KMS-11 (cell line): ENCODE measurements at regions not wholly inside any gene's neighbourhood (a gene's known extent, or its start where the extent isn't known, plus 50 kb on each side); places are given as distances from the start of the nearest gene placed in this dataset.

Source experiments
- H2AFZ ChIP-seq: fragments of 200-600 bp; sonication (generic); 2 replicates; pipeline ENCODE4 v1.6.1; 2016; ENCODE audit warnings: antibody characterized with exemption, mixed run types, low read depth
- H3K27ac ChIP-seq: fragments of 200-600 bp; sonication (generic); 2 replicates; pipeline ENCODE4 v1.6.1; 2016; ENCODE audit warnings: mild to moderate bottlenecking, mixed run types
- H3K27me3 ChIP-seq: fragments of 200-600 bp; sonication (generic); 2 replicates; pipeline ENCODE4 v1.6.1; 2017; ENCODE audit warnings: mild to moderate bottlenecking, low read depth, mixed run types, moderate library complexity; ENCODE audit not compliant: insufficient read depth
- H3K36me3 ChIP-seq: fragments of 200-600 bp; sonication (generic); 2 replicates; pipeline ENCODE4 v1.6.1; 2017; ENCODE audit warnings: mild to moderate bottlenecking, mixed run types; ENCODE audit not compliant: insufficient read depth
- H3K4me1 ChIP-seq: fragments of 200-600 bp; sonication (generic); 2 replicates; pipeline ENCODE4 v1.6.1; 2016; ENCODE audit warnings: mild to moderate bottlenecking, low read depth, mixed run types; ENCODE audit not compliant: poor library complexity, severe bottlenecking
- H3K4me2 ChIP-seq: fragments of 200-600 bp; sonication (generic); 2 replicates; pipeline ENCODE4 v1.7.0; 2016; ENCODE audit warnings: mild to moderate bottlenecking, mixed run types
- H3K4me3 ChIP-seq: fragments of 200-600 bp; sonication (generic); IDR thresholded peaks from 2 replicates; pipeline ENCODE4 v1.6.1; 2017; ENCODE audit warnings: low read depth, low read length, mixed read lengths; ENCODE audit not compliant: insufficient read depth
- H3K79me2 ChIP-seq: fragments of 200-600 bp; sonication (generic); 2 replicates; pipeline ENCODE4 v1.6.1; 2016; ENCODE audit warnings: low read depth, mixed run types; ENCODE audit not compliant: insufficient read depth
- H3K9ac ChIP-seq: fragments of 200-600 bp; sonication (generic); 2 replicates; pipeline ENCODE4 v1.6.1; 2016; ENCODE audit warnings: mild to moderate bottlenecking, mixed run types
- H4K20me1 ChIP-seq: fragments of 200-600 bp; sonication (generic); 2 replicates; pipeline ENCODE4 v1.6.1; 2016; ENCODE audit warnings: mild to moderate bottlenecking, mixed run types; ENCODE audit not compliant: insufficient read depth
- CTCF ChIP-seq: fragments of 200-600 bp; sonication (generic); conservative IDR thresholded peaks from 2 replicates; pipeline ENCODE4 v1.6.1; 2017; ENCODE audit warnings: low read depth, mild to moderate bottlenecking, antibody characterized with exemption, low read length, moderate library complexity, mixed read lengths

GRCh38 chr9:28079677-28080076 lies 506.4 kb upstream of the C9orf72 start:
- no peak for TF ChIP-seq CTCF
- no peak overlapping the region for H3K9ac ChIP-seq
- no peak overlapping the region for H3K4me2 ChIP-seq
- no peaks in the 10 kb centered on the region for H3K79me2 ChIP-seq
- H4K20me1 ChIP-seq, result no peaks in the 10 kb centered on the region
- no peaks in the 10 kb centered on the region for H3K36me3 ChIP-seq
- H3K4me3 ChIP-seq, result no peak overlapping the region
- H3K4me1 ChIP-seq, result no peaks in the 10 kb centered on the region
- H2AFZ ChIP-seq, result no peak overlapping the region
- no peaks in the 10 kb centered on the region for H3K27me3 ChIP-seq
- no peak overlapping the region for H3K27ac ChIP-seq

- no peak overlapping the region for H3K9ac ChIP-seq
- H3K4me1 ChIP-seq, result no peaks in the 10 kb centered on the region
- no peak overlapping the region for H3K27ac ChIP-seq
- no peak for TF ChIP-seq CTCF
- H3K27me3 ChIP-seq, result no peaks in the 10 kb centered on the region
- H3K79me2 ChIP-seq, result no peaks in the 10 kb centered on the region
- no peak overlapping the region for H3K4me3 ChIP-seq
- H3K36me3 ChIP-seq, result no peaks in the 10 kb centered on the region
- H3K4me2 ChIP-seq, result no peak overlapping the region
- H4K20me1 ChIP-seq, result no peaks in the 10 kb centered on the region
- H2AFZ ChIP-seq, result no peak overlapping the region
Observed at GRCh38 chr9:28082671-28083070, 509.4 kb upstream of the C9orf72 start.

- Histone ChIP-seq H3K4me2 (no peak overlapping the region), H3K4me1 (no peaks in the 10 kb centered on the region), H3K27ac (no peak overlapping the region), H4K20me1 (no peaks in the 10 kb centered on the region), H3K9ac (no peak overlapping the region), H2AFZ (no peak overlapping the region), H3K27me3 (no peaks in the 10 kb centered on the region), H3K4me3 (no peak overlapping the region), H3K36me3 (no peaks in the 10 kb centered on the region), H3K79me2 (no peaks in the 10 kb centered on the region)
- no peak for TF ChIP-seq CTCF
Observed at GRCh38 chr9:28086881-28087280, 513.6 kb upstream of the C9orf72 start.

- H3K4me2 ChIP-seq, result no peak overlapping the region
- no peaks in the 10 kb centered on the region for H3K36me3 ChIP-seq
- no peak overlapping the region for H3K9ac ChIP-seq
- H4K20me1 ChIP-seq, result no peaks in the 10 kb centered on the region
- no peak for TF ChIP-seq CTCF
- no peak overlapping the region for H3K27ac ChIP-seq
- H3K4me3 ChIP-seq, result no peak overlapping the region
- H2AFZ ChIP-seq, result no peak overlapping the region
- no peaks in the 10 kb centered on the region for H3K4me1 ChIP-seq
- H3K79me2 ChIP-seq, result no peaks in the 10 kb centered on the region
- no peaks in the 10 kb centered on the region for H3K27me3 ChIP-seq
Observed at GRCh38 chr9:28092981-28093936, 520.0 kb upstream of the C9orf72 start.
